GM18861 (cell line): ENCODE measurements at regions not wholly inside any gene's neighbourhood (a gene's known extent, or its start where the extent isn't known, plus 50 kb on each side); places are given as distances from the start of the nearest gene placed in this dataset.
"Not testable (repeated sequence)": the region's sequence is repeated elsewhere in the genome, so short reads cannot be mapped to it uniquely, and the experiment has no call there.

Source experiments
- ATAC-seq: cut with Tn5 transposase; IDR thresholded peaks from one replicate; pipeline ENCODE4 v1.9.1; 2021; ENCODE audit not compliant: unreplicated experiment

DNA sequence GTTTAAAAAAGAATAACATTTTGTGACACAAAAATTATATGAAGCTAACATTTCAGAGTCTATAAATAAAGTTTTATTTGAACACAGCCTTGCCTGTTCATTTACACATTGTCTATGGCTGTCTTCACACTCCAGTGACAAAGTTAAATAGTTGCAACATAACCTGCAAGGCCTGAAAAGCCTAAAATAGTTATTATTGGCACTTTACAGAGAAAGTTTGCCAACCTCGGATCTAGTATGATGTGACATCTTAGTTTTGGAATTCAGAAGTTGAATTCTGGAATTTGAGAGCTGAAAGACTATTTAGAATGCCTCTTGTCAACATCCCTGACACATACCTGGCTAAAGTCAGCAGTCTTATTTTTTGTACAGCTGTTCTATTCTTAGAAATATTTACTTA is 68.3 kb downstream of the DYRK2 start:
- ATAC-seq: no peak

DNA sequence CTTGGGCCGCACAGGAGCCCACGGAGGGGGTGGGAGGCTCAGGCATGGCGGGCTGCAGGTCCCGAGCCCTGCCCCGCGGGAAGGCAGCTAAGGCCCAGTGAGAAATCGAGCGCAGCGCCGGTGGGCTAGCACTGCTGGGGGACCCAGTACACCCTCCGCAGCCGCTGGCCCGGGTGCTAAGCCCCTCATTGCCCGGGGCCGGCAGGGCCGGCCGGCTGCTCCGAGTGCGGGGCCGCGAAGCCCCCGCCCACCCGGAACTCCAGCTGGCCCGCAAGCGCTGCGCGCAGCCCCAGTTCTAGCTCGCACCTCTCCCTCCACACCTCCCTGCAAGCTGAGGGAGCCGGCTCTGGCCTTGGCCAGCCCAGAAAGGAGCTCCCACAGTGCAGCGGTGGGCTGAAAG is 70.8 kb downstream of the DYRK2 start:
- not testable (repeated sequence) for ATAC-seq

DNA sequence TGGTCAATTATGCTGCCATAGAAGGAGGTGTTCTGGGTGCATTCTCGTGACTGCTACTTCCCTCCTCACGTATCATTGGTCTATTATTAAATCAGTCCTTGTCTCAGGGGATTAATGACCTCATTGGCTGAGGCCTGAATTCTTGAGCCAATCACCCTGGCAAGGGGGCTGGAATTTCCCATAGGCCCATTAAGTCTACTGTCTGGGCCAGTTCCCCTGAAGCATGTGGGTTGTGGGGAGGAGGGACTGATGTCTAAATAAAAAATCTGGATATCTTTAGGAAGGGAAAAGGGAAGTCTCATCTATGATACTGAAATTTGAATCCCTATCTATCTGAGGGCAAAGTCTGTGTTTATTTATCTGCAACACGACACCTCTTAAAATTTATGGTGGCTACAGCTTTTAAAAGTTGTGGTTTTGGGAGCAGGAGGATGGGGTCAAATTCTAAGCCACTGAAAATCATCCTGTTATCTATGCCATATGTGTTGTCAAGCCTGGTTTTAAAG is 71.9 kb downstream of the DYRK2 start:
- no peak for ATAC-seq

DNA sequence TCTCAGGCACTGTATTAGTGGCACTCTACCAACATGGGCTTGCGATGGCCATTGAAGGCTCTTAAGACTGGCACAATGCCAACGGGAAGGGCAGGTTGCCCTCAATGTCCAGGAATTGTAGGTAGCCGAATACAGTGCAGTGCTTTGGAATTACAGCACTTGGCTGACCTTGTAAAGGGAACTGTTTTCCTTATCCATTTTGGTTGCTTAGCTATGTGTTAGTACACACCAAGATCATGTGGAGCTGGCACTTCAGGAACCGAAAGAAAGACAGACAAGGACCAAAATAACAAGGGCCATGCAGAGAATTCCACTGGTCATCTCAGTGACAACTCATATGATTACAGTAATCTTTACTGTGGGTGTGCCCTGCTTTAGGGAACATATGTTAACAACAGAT is 72.7 kb downstream of the DYRK2 start:
- no peak for ATAC-seq

DNA sequence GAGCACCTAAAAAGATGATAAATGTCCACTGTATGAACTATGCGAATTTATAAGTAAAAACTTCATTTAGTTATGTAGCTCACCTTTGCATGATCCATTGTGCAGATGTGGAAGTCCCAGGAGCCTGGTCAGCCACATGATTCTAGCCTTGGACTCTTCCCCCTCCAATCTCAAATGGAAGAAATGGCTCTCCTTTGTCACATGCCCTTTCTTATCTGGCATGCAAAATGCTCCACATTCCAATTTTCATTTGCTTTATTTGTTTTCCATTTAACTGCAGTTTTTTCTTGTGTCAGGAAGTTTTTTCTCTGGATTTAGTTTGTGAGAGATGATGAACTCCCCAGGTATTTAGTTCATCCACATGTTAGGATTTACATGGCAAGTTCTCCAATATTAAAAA is 73.8 kb downstream of the DYRK2 start:
- no peak for ATAC-seq

DNA sequence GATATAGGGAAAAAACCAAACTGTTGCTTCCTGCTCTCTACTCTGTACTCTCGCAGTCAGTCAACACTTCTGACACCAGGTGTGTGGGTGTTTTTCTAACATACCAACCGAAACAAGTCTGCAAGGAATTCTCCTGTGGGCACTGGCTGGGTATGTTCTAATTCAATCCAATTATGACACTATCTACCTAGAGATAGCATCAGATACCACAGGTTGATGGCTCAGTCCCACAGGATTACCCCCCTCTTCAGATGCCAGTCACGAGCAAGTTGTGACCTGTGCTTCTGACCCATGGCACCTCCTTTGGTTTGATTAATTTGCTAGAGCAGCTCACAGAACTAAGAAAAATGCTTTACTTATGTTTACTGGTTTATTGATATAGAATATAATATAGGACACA is 78.3 kb downstream of the DYRK2 start:
- ATAC-seq: no peak

DNA sequence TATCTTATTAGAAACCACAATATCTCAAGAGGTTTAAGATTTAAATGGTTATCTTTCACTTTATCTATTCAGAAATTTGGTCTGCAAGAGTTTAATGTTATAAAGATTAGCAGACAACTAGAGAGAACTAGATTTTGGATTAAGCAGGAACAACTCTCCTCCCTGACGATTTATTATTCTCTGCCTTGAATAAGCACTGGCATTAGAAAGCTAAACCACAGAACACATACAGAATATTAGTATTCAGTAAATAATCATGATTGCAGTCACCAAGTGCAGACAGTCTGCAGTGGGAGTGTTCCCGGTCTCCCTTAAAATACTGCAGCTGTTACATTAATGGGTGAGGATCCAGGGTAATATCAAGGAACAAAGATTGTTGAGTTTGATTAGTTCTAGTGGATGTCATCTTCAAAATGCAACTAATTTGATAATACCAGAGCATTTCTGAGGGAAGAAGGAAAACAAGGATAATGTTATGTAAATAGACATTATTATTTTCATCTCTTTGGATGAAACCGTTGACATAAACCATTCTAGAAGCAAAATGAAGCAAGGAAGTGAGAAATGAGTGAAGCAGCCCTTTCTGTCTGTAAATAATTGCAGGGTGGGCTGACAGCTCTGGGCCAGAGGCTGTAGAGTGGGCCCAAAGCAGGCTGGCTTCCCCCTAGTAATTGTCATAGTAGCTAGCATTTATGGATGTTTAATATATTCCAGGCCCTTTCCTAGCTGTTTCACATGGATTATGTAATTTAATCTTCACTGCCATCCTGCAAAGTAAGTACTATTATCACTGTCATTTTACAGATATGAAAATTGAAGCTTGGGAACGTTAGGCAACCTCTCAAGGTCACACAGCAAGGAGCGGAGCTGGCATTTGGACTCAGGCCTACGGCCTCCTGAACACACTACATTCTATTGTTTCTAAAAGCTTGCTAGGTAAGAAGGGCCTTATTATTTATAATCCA is 79.4 kb downstream of the DYRK2 start:
- no peak for ATAC-seq

DNA sequence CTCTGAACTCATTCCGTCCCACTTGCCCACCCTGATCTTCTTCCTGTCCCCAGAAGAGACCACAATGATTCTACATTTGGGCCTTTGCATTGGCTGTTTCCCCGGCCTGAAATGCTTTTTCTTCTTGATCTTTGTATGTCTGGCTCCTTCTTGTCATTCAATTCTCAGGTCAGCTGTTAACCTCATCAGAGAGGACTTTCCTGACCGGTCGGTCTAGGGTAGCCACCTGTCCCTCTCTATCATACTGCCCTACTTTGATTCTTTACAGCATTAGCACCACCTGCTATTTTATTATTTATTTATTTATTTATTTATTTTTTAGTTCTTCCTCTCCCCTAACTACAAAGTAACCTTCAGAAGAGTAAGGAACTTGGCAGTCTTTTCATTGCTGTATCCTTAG is 84.3 kb downstream of the DYRK2 start:
- no peak for ATAC-seq

DNA sequence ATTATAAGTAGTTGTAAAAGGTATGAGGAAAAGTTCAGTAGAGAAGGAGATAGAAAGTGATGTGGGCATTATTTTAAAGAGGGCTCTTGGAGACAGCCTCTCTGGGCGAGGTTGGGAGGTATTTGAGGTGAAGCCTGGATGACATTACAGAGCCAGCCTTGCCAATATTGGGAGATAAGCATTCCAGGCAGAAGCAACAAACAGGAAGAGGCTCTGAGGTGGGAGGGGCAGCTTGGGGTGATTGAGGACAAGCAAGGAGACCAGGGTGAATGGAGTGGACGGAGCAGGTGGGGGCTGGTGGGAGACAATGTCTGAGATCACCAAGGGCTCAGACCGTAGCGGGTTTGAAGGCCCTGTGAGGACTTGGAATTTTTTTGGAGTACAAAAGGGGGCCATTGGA is 87.3 kb downstream of the DYRK2 start:
- no peak for ATAC-seq

DNA sequence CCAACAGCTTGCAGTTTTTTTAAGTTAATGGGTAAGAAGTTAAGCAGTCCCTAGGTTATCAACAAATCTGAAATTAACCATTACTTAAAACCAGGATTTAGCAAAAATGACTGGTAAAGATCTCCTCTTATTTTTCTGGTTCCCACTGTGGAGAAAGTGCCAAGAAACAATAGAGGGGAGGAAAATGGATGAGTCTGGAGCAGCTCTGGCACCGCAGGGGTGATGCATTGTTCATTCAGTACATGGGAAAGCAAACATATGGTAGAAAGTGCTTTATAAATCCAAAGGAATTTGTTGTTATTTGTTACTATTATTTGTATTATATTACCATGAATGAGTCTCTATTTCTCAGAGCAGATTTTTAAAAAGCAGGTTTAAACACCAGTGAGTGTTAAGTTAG is 92.2 kb downstream of the DYRK2 start:
- no peak for ATAC-seq

DNA sequence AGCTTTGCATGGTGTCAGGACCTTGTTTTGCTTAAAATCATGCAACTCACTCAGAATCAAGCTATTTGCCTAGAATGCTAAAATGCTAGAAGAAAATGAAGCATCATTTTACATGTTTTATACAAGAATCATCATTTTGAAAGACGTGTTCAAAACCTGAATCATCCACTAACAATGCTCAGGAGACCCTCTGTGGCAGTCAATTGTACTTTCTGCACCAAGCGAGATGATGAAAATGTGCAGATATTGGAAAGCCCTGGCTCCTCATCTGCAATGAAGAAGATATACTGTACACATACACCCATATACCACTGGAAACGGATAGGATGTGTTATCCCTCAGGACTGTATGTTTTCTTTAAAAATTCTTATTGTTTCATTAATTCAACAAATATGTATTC is 92.7 kb downstream of the DYRK2 start:
- ATAC-seq: no peak

DNA sequence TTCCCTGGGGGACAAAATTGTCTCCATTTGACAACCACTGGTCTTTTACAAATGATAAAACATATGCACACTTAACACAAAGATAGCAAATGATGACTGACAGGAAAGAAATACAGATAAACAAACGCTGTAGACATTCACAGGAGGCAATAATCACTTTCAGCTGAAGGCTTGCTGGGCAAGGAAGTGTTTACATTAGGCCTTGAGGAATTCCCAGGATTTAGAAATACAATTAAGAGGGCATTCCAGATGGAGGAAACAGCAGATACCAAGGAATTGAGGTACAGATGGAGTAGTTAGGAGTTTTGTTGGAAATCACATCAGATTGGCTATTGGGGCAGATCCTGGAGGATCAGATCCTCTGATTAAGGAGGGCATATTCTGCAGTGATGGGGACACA is 93.9 kb downstream of the DYRK2 start:
- ATAC-seq: no peak

DNA sequence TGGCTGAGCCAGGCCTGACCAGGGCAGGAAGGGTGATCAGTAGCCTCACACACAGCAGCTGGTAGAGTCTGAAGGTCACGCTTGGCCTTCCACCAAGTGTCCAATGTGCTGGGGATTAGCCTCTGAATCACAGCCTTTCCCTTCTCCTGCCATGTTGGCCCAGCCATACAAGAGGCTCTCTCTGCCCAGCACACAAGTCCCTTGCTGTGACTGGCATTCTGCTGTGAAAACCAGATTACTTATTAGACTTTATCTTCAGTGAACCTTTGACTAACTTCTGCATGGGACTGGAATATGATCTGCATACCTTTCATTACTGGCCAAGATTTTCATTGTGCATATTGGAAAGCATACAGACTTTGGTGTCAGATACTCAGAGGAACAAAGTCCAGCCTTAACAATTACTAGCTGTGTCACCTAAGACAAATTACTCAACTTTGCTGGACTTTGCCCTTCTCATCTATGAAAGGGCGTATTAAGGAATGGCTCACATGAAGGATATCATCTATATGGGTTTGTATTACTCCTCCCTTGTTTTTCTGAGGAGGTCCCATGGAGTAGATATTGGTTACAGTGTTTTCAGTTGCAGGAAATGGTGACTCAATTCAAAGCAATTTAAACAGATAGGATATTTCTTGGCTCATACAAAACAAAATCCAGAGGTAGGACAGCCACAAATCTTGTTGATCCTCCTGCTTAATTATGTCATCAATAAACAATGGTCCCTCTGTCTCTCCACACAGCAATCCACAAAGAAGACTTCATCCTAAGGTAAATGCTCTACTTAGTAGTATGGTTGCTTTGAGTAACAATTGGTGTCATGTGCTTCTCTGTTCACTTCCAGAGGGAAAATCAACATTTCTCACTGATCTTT is 99.6 kb downstream of the DYRK2 start:
- ATAC-seq: no peak

DNA sequence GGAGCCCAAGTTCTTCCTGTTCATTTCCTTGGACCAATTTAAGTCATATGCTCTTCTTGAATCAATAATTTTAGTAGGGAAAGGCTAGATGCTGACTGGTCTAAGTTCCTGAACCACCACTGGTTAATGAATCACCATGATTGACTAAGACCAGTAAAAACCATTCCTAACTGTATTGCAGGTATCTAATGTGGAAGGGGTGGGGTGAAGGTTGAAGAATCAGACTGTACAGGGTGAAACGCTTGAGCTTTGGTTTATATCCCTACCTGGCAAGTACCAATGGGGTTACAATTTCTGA is 100.1 kb downstream of the DYRK2 start:
- no peak for ATAC-seq

DNA sequence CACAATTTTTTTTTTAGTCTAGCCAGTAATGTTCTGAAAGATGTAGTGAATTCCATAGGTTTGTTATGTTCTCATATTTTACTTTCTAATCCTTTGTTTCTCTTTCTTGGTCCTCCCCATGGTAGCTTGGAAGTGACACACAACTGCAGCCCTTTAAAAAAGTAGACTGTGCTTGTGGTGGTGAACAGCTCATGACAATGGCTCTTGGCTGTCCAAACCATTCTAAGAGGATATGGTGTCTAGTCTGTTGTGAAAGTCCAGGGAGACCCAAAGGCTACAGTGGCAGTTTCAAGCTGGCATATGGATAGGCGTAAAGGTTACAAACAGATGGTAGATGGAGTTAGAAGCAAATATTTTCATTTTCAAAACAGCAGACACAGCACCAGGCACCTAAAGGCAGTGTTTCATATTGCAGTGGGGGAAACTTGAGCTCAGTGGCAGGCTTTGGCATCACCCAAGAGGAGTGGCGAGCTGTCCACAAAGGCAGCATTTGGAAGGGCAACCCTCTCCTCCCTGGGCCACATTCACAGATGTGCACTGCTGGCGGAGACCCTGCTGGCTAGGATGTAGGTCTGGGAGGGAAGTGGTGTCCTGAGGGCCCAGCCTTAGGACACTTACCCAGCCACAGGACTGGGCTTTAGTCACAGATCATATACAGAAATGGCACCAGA is 102.1 kb downstream of the DYRK2 start:
- ATAC-seq: no peak

DNA sequence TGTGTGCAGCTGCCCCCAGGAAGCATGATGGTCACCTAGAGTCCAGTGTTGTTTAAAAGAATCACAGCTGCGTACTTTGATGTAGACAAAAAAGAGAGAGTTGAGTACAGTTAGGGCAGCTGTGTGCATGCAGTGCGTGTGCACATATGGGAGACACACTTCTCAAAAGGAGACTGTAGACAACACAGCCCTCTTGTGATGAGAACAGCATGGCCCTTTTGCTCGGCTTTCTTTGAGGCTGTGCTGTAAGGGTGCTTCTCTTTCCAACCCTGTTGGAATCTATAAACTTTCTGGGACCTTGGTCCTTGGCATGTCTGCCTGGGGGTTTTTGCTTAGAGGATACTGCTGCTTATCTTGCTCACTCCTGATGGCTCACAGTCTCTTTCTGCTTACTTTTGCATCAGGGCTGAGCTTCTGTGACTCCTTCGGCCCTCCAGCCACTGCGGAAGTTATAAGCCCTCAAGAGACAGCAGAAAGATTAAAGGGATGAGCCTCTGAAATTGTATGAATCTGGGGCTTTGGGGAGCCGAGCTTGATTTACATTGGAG is 102.9 kb downstream of the DYRK2 start:
- no peak for ATAC-seq

DNA sequence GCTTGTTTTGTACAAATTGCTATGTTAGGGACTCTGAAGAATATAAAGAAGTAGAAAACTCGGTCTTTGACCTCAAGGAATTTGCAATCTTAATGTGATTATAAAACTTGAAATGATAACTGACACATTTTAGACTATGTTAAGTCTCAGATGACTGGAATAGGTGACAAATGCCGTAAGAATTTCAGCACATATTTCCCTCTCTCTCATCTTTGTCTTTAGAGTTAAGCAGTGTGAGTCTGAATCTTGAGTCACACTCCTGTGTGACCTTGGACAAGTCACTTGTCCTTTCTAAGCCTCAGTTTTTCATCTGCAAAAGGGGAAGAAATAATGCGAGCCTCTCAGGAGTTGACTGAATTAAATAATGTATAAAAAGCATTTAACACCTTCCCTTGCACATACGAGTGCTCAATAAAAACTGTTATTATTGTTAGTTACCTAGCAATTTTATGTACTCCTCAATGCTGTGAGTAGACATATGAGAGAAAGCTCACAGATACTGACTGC is 103.7 kb downstream of the DYRK2 start:
- no peak for ATAC-seq

DNA sequence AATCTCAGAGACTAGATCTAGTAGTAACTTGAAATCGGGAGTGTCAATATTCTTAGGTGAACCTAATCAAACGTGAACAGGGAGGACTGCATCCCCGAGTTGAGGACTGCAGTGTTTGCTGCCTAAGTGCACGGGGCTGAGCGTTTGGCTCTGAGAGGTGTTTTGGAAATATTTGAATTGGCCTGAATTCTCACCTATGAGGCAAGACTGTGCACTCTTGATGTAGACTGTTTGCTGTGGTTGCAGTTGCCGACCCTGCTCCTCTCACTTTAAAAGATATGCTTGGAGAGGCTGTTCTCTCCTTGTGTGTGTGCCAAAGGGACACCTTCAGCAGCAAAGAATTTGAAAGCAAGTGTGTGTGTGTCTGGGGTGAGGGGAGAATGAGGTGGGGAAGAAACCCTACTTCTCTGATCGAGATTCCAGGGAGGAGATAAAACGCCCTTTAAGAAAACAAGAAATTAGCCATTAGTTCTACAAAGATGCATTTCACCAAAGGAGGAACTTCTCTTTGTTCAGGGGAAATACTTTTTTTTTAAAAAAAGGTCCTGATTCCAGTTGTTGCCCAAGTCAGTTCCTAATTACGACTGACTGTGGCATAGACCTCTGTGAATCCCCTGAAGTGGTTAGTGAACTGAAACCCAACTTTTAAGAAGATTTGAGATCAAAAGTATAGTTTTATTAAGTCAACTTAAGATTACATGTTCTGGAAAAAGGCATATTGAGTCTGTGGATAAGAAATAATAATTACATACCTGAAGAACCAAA is 106.6 kb downstream of the DYRK2 start:
- no peak for ATAC-seq

DNA sequence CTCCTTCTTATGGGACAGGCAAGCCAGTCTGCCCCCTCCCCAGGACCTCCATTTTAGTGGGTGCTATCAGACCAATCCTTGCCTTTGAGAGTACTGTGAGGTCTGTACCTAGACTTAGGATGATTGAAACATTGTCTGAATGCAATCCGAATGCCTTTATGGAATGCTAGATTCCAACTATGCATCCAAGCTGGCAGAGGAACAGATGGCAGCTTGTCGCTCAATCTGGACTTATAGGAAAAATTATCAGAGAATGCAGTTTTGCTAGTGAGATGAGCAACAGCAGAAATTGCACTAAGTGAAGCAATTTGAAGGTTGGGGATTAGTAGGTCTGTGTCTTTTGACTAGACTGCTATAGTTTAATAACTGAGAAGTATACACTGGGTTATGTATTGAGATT is 109.1 kb downstream of the DYRK2 start:
- ATAC-seq: no peak

DNA sequence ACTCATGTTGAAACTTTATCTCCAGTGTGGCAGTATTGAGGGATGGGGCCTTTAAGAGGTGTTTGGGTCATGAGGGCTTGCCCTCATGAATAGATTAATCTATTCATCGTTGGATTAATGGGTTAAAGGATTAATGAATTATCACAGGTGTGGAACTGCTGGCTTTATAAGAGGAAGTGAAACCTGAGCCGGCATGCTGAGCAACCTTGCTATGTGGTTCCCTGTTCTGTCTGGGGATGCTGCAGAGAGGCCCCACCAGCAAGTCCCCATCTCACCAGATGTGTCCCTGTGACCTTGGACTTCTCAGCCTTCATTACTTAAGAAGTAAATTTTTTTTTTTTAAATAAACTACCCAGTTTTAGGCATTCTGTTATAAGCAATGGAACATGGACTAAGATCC is 109.6 kb downstream of the DYRK2 start:
- ATAC-seq: peak; percentile 100
